PC-9 (cell line): ENCODE measurements at regions not wholly inside any gene's neighbourhood (a gene's known extent, or its start where the extent isn't known, plus 50 kb on each side); places are given as distances from the start of the nearest gene placed in this dataset.

Source experiments
- BruUV-seq: library from RNA; stranded (reverse); fragments of 400-500 nt; replicated peaks from 2 replicates; lab custom pipeline; 2021; lab: Mats Ljungman, UMichigan
- CTCF ChIA-PET: fragments of 300-600 bp; sonication (Branson Sonifier 250); formaldehyde crosslinking; loops from one replicate; lab custom pipeline; 2022; ENCODE audit warnings: antibody characterized with exemption; lab: Charles Lee
- POLR2A ChIA-PET: fragments of 300-600 bp; sonication (Branson Sonifier 250); formaldehyde crosslinking; loops from one replicate; lab custom pipeline; 2022; ENCODE audit warnings: antibody characterized with exemption; ENCODE audit not compliant: unreplicated experiment; lab: Charles Lee
- DNase-seq, 2 experiments: peaks; one replicate each; pipeline versions ENCODE4 v3.0.0 to v3.0.0-alpha.2; 2015 to 2022; ENCODE audit warnings: mixed read lengths in 1 of 2
- H2AFZ ChIP-seq: fragments of 200-600 bp; sonication (generic); 2 replicates; pipeline ENCODE4 v1.8.1; 2017; ENCODE audit warnings: antibody characterized with exemption
- H3F3A ChIP-seq: fragments of 200-600 bp; sonication (generic); 2 replicates; pipeline ENCODE4 v1.8.1; 2017; ENCODE audit warnings: antibody characterized with exemption, mild to moderate bottlenecking, low read depth; ENCODE audit not compliant: insufficient read depth
- H3K27ac ChIP-seq: fragments of 200-600 bp; sonication (generic); 2 replicates; pipeline ENCODE4 v1.6.1; 2016; ENCODE audit warnings: mixed run types
- H3K27me3 ChIP-seq: fragments of 200-600 bp; sonication (generic); 2 replicates; pipeline ENCODE4 v1.6.1; 2016; ENCODE audit warnings: low read depth, mixed run types; ENCODE audit not compliant: insufficient read depth
- H3K36me3 ChIP-seq: fragments of 200-600 bp; sonication (generic); 2 replicates; pipeline ENCODE4 v1.6.1; 2016; ENCODE audit warnings: low read depth, mixed run types
- H3K4me1 ChIP-seq: fragments of 200-600 bp; sonication (generic); replicated peaks from 2 replicates; pipeline ENCODE4 v1.6.1; 2016; ENCODE audit warnings: mixed run types; ENCODE audit not compliant: insufficient read depth
- H3K4me2 ChIP-seq: fragments of 200-600 bp; sonication (generic); 2 replicates; pipeline ENCODE4 v1.6.1; 2017; ENCODE audit warnings: mixed run types
- H3K4me3 ChIP-seq: fragments of 200-600 bp; sonication (generic); 2 replicates; pipeline ENCODE4 v1.6.1; 2016; ENCODE audit warnings: mixed run types
- H3K79me2 ChIP-seq: fragments of 200-600 bp; sonication (generic); 2 replicates; pipeline ENCODE4 v1.6.1; 2017; ENCODE audit warnings: low read depth, mixed run types
- H3K9me2 ChIP-seq: fragments of 200-600 bp; sonication (generic); 2 replicates; pipeline ENCODE4 v1.8.1; 2017; ENCODE audit warnings: mild to moderate bottlenecking; ENCODE audit not compliant: insufficient read depth
- H3K9me3 ChIP-seq: fragments of 200-600 bp; sonication (generic); 2 replicates; pipeline ENCODE4 v1.8.1; 2016; ENCODE audit warnings: low read depth; ENCODE audit not compliant: insufficient read depth
- H4K20me1 ChIP-seq: fragments of 200-600 bp; sonication (generic); 2 replicates; pipeline ENCODE4 v1.8.1; 2017; ENCODE audit not compliant: insufficient read depth
- EZH2 ChIP-seq: fragments of 200-600 bp; sonication (generic); IDR thresholded peaks from 2 replicates; pipeline ENCODE4 v1.8.0; 2017; ENCODE audit warnings: antibody characterized with exemption, low read depth
- intact Hi-C: fragments of 100-400 bp; cut with micrococcal nuclease; formaldehyde crosslinking; loops from one replicate; pipeline ENCODE4 v1.10.0; 2022; ENCODE audit not compliant: unreplicated experiment
- TF ChIP-seq, protein P1 (sequence below): fragments of 200-600 bp; sonication (generic); conservative IDR thresholded peaks from 2 replicates; pipeline ENCODE4 v1.6.1; 2017; ENCODE audit warnings: mixed run types, antibody characterized with exemption, mild to moderate bottlenecking, moderate library complexity

DNA sequence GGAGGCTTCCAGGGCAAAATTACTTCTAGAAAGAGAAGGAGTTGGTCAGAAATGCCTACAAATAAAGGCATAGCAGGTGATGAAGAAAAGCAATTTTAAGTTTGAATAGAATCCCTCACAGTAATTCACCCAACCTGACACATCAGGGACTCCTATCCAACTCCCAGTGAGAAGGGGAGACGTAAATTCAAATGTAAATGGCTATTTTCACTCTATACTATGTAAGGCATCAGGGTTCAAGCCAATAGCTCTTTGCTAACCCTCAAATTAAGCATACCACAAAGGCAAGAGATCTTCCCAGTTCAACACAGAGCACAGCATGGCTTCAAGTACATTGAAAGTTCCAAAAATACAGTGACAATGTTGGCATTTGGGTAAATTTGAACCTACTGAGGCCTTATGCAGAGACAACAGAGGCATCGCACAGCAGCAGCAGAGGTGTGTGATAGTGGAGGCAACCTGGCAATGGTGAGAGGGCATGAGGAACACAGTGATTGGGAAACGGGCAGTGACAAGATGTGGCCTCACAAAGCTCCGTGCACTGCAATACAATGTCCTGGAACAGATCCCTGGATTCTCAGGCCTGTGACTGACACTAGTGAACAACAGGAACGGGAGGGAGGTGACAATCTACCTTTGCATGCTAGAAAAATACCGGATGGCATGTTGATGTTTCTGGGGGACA, 95.7 kb downstream of the VSTM2A start:
- DNase-seq, result no peak
- Histone ChIP-seq H3K4me3 (no peak overlapping the region), H3K4me1 (no peaks in the 10 kb centered on the region), H3F3A (no peaks in the 10 kb centered on the region), H3K36me3 (no peaks in the 10 kb centered on the region), H3K79me2 (no peaks in the 10 kb centered on the region), H3K4me2 (no peak overlapping the region), H3K27me3 (peaks cover 40% of the 10 kb centered on the region), H2AFZ (0 out of 2 replicates have a peak overlapping the region, but pooled peaks have one; percentile 8), H4K20me1 (no peaks in the 10 kb centered on the region), H3K27ac (no peak overlapping the region), H3K9me3 (no peaks in the 10 kb centered on the region), H3K9me2 (no peaks in the 10 kb centered on the region)
- BruUV-seq, result no TSS peak
- intact Hi-C loops, result no loop called here
- ChIA-PET CTCF (no interaction called here), POLR2A (no interaction called here)
- TF ChIP-seq, protein P1, sequence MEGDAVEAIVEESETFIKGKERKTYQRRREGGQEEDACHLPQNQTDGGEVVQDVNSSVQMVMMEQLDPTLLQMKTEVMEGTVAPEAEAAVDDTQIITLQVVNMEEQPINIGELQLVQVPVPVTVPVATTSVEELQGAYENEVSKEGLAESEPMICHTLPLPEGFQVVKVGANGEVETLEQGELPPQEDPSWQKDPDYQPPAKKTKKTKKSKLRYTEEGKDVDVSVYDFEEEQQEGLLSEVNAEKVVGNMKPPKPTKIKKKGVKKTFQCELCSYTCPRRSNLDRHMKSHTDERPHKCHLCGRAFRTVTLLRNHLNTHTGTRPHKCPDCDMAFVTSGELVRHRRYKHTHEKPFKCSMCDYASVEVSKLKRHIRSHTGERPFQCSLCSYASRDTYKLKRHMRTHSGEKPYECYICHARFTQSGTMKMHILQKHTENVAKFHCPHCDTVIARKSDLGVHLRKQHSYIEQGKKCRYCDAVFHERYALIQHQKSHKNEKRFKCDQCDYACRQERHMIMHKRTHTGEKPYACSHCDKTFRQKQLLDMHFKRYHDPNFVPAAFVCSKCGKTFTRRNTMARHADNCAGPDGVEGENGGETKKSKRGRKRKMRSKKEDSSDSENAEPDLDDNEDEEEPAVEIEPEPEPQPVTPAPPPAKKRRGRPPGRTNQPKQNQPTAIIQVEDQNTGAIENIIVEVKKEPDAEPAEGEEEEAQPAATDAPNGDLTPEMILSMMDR, result no peak
- no peak for TF ChIP-seq EZH2

GRCh38 chr7:54632696-54633095, 90.5 kb downstream of the VSTM2A start:
- TF ChIP-seq, protein P1, result no peak
- no peak for TF ChIP-seq EZH2
- H2AFZ ChIP-seq, result no peak overlapping the region
- ChIA-PET CTCF (interaction anchor here (0.6 kb wide), 1 partner anchor 30 kb away, joined by 3 read pairs; no protein-coding TSS in a partner anchor), POLR2A (interaction anchor here (0.6 kb wide), 1 partner anchor 851 kb away, joined by 4 read pairs; no protein-coding TSS in a partner anchor)
- intact Hi-C loops, result no loop called here
- no peaks in the 10 kb centered on the region for H3K9me2 ChIP-seq
- no peaks in the 10 kb centered on the region for H3K4me1 ChIP-seq
- peaks cover 3% of the 10 kb centered on the region; the same call in 1 of the 2 replicates for H3K27me3 ChIP-seq
- no peak overlapping the region for H3K27ac ChIP-seq
- H3K4me3 ChIP-seq, result no peak overlapping the region
- H4K20me1 ChIP-seq, result no peaks in the 10 kb centered on the region
- no peaks in the 10 kb centered on the region for H3K9me3 ChIP-seq
- no peaks in the 10 kb centered on the region for H3F3A ChIP-seq
- H3K36me3 ChIP-seq, result no peaks in the 10 kb centered on the region
- no peaks in the 10 kb centered on the region for H3K79me2 ChIP-seq
- no TSS peak for BruUV-seq
- DNase-seq, result no peak
- H3K4me2 ChIP-seq, result no peak overlapping the region

GRCh38 chr7:54629771-54630170, 87.6 kb downstream of the VSTM2A start:
- CTCF ChIA-PET, result no interaction called here
- H3K9me3 ChIP-seq, result no peaks in the 10 kb centered on the region

More at GRCh38 chr7:54629771-54630170, 87.6 kb downstream of the VSTM2A start:
- H3K27ac ChIP-seq, result no peak overlapping the region
- intact Hi-C loops, result no loop called here
- POLR2A ChIA-PET, result no interaction called here
- H2AFZ ChIP-seq, result no peak overlapping the region
- DNase-seq, result no peak
- TF ChIP-seq EZH2, result no peak
- TF ChIP-seq, protein P1, result no peak
- no peaks in the 10 kb centered on the region for H4K20me1 ChIP-seq
- no peak overlapping the region for H3K4me3 ChIP-seq
- H3K4me2 ChIP-seq, result no peak overlapping the region
- H3K9me2 ChIP-seq, result no peaks in the 10 kb centered on the region
- H3K4me1 ChIP-seq, result no peaks in the 10 kb centered on the region
- H3K27me3 ChIP-seq, result no peaks in the 10 kb centered on the region
- no peaks in the 10 kb centered on the region for H3K36me3 ChIP-seq
- no peaks in the 10 kb centered on the region for H3F3A ChIP-seq
- BruUV-seq, result no TSS peak
- no peaks in the 10 kb centered on the region for H3K79me2 ChIP-seq
